Neural cell (in vitro differentiated cells): ENCODE measurements at regions not wholly inside any gene's neighbourhood (a gene's known extent, or its start where the extent isn't known, plus 50 kb on each side); places are given as distances from the start of the nearest gene placed in this dataset.
"Not testable (repeated sequence)": the region's sequence is repeated elsewhere in the genome, so short reads cannot be mapped to it uniquely, and the experiment has no call there.

ENCODE experiments used
- CTCF ChIP-seq: fragments of 450-650 bp; IDR thresholded peaks from 2 replicates; pipeline ENCODE4 v1.5.1; 2014; ENCODE audit warnings: antibody characterized with exemption, mild to moderate bottlenecking, moderate library complexity; ENCODE audit not compliant: poor library complexity, severe bottlenecking
- EP300 ChIP-seq: fragments of 450-650 bp; conservative IDR thresholded peaks from 2 replicates; pipeline ENCODE4 v1.6.1; 2014; ENCODE audit warnings: antibody characterized with exemption, mild to moderate bottlenecking, moderate library complexity; ENCODE audit not compliant: poor library complexity, severe bottlenecking
- EZH2 ChIP-seq: fragments of 200-600, 300-800 bp; shearing (Covaris generic), sonication (generic); IDR thresholded peaks from 2 replicates; pipeline ENCODE4 v1.6.1; 2014; ENCODE audit warnings: antibody characterized with exemption, low read length, borderline replicate concordance, mild to moderate bottlenecking; ENCODE audit not compliant: insufficient read depth, poor library complexity, severe bottlenecking

- not testable (repeated sequence) for TF ChIP-seq CTCF, EP300, EZH2
Observed at GRCh38 chr16:88232401-88233258, 150.1 kb upstream of the ZNF469 start.
